ENCODE measurements at regions not wholly inside any gene's neighbourhood (a gene's known extent, or its start where the extent isn't known, plus 50 kb on each side); places are given as distances from the start of the nearest gene placed in this dataset.

DNA sequence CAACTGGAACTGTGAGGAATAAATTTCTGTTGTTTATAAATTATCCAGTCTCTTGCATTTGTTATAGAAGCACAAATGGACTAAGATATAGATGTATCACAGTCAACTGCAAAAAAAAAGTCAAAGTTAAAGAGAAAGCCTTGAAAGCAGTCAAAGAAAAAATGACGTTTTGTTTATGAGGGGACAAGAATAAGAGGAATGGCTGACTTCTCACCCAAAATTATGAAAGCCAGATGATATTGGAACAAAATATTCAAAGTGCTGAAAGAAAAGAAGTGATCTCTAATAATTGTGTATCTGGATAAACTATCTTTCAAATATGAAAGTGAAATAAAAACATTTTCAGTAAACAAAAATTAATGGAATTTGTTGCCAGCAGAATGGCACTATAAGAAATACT is 171.8 kb upstream of the IGF1R start:
- no peak for DNase-seq

DNA sequence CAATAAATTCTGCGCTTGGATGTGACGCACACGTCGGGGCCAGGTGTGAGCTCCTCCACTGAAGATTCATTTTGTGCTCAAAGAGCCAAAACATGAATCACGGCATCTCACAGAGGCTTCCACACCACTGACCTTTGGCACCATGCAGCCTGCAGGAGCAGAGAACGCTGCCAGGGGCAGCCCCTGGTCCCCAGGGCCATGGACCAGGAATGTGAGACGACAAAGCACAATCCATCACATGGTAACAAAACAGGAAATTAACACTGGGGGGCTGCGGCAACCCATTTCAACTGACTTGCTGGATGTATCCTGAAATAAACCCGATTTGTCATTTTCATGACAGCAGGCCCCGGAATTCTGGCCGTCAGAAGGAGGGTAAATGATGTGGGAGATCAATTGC is 167.5 kb upstream of the IGF1R start:
- no peak for DNase-seq

DNA sequence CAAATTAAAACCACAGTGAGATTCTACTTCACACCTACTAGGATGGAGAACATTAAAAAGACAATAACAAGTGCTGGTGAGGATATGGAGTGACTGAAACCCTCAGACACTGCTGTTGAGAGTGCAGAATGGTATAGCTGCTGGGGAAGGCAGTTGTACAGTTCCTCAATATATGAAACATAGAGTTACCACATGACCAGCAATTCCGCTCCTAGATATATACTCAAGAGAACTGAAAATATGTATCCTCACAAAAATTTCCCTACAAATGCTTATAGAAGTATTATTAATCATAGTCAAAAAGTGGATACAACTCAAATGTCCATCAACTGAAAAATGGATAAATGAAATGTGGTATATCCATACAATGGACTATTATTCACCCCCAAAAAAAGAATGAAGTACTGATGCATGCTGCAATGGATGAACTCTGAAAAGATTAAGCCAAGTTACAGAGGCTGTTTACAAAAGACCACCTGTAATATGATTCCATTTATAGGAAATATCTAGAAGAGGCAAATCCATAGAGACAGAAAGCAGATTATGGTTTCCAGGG is 164.7 kb upstream of the IGF1R start:
- DNase-seq, result no peak

DNA sequence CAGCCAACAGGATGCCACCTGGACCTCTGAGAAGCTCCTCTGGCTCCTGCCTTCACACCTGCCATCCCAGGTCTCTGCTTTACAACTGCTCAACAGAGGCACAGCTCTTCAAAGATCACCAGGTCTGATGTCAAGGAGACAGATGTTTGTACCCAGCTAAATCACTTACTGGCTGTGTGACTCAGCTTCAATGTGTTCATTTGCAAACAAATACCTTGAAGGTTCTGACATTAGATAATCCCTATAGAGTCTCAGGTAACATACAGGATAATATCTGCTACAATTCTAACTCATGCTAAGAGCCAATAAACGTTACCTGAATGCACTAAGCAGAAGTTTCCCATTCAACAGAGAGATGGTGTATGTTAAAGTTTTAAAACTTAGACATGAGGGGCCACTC is 163.4 kb upstream of the IGF1R start:
- no peak for DNase-seq

DNA sequence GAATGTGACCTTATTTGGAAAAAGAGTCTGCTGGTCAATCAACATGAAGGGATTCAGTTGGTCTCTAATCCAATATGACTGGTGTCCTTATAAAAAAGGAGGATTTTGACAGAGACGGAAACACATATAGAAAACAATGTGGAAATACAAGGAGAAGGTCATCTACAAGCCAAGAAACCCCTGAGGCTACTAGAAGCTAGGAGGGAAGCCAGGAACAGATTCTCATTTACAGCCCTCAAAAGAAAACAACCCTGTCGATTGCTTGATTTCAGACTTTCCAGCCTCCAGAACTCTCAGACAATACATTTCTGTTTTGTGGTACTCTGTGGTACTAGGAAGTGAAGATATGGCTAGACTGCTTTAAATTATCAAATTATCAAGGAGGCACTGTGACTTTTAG is 162.9 kb upstream of the IGF1R start:
- no peak for DNase-seq

DNA sequence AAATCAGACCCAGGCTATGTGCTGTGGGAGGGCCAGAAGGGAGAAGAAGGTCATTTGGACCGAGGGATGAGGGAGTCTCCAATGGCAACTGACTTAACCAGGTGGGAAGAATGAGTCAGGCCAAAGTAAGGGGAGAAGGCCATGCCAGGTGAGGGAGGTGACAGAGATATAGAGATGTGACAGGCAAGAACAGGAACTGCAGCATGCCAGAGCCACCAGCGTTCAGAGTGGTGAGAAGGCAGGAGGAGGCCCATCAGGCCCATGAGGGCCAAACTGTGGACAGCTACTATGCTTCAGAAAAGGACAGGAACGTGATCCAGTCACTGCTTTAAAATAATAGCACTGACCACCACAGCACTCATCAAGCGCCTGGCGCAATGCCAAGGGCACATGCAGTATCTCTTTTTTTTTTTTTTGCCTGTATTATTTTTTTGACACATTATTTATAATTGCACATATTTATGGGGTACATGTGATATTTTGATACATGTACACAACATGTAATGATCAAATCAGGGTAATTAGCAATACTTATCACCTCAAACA is 154.3 kb upstream of the IGF1R start:
- DNase-seq, result no peak

DNA sequence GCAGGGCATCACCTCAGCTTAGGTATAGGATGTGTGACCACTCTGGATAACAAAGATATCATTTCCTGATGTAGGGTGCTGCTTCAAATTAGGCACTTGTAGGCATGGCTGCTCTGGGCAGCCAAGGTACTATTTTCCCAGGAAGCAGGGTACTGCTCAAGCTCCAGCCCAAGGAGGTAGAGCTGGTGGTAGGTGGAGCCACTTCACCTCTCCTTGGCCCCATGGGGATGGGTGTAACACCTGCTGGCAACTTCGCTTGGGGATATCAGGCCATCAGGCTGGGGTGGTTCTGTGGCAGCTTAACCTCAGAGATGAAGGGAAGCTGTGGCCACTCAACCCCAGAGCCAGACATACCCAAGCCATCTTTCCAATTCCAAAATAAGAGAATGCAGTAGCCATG is 147.1 kb upstream of the IGF1R start:
- DNase-seq, result no peak

DNA sequence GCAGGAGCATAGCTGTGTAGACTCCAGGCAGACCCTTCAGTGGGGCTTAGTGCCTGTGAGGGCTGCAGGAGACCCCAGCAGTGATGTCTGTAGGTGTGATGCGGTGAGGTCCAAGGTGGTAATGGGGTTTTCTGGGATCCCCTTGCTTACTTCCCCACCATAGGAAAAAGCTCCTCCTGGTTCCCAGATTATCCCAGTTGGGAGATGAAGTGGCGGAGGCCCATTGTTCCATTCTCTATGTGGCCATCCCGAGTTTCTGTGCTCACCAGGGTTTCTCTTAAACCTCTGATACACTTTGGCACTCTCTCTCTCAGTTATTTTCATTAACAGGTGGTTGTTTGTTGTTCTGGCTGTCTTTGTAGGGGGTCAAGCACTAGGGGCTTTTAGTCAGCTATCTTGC is 146.7 kb upstream of the IGF1R start:
- DNase-seq, result no peak

DNA sequence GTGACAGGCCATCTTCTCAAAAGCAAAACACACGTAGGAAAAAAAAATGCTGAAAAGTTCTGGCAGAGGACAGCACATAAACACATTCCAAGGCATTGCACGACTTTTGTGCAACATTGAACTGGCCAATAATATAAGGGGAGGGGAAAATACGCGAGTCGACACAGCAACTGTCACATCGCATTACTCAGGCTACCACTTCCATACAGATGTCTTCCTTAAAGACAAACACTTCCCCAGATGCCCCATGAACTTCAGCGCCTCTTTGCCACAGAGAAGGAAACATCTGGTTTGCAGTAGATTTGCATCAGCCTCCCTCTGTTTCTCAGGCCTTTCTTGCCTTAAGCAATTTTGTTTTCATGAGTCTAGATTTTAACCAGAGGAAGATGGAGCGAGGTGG is 144.4 kb upstream of the IGF1R start:
- peak; percentile 64 for DNase-seq

DNA sequence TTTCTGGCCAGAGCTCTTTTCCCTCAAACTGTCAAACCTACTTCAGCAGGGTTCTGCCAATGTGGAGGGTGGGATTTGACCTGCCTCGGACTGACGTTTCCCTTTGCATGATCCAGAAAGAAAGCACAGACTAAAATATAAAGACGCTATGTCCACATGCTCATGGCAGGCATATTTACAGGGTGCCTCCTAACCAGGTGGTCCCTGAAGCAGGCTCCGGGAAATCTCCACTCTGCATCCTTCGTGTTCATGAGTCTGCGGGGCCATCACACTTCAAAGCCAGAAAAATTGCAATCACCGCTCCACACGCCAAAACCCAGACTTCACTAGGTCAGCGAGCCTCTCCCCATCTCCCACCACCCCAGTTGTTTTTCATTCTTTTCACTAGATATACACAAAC is 143.3 kb upstream of the IGF1R start:
- DNase-seq, result no peak

DNA sequence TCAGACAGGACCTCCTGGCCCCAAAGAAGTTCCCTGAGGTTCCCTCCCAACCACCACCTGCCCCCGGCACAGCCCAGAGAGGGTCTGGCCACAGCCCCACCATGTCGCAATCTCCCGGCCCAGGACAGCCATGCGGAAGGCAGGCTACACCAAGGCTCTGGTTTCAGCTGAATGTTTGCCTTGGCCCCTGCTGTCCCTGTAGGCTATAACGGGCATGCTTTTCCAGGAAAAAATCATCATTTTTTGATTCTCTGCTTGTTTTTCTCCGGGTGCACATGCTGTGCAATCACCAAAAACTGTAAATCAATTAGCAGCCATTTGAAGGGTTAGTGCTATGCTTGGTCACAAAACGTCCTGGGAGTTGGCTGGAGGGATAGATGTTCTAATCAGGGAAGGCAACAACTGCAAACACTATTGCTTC is 142.7 kb upstream of the IGF1R start:
- DNase-seq, result no peak

DNA sequence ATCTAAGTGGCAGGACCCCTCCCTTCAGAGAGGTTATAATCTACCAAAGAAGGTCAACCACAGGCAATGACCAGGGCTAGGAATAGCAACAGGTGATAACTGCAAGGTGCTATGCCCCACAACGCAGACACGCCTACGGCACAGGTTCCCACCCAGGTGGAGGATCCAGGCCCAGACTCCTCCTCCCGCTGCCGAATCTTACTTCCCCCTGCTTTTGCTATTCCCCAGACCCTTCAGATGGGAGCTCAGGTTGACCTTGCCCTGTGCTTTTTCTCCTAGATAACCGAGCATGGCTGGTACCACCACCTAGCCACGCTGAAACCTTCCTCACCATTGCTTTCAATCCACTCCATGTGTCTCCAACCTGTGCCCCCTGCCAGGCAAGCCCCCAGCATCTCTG is 142.2 kb upstream of the IGF1R start:
- no peak for DNase-seq

DNA sequence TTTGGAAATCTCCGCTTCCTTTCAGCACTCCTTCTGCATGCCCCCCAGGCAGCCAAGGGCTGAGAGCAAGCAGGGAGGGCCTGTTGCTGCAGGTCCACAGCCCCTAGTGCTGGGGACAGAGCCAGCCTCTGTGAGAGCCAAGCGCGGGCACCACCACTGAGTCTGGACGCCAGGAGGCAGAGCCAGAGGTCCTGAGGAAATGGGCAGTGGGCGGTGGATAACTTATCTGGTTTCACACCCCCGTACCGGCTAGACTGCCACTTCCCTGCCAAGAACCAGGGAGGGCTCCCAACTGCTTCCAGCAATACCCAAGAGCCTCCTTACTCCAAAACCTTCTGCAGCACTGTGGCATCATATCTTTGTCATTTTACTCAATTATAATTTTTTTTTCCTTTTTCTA is 141.6 kb upstream of the IGF1R start:
- DNase-seq, result no peak

DNA sequence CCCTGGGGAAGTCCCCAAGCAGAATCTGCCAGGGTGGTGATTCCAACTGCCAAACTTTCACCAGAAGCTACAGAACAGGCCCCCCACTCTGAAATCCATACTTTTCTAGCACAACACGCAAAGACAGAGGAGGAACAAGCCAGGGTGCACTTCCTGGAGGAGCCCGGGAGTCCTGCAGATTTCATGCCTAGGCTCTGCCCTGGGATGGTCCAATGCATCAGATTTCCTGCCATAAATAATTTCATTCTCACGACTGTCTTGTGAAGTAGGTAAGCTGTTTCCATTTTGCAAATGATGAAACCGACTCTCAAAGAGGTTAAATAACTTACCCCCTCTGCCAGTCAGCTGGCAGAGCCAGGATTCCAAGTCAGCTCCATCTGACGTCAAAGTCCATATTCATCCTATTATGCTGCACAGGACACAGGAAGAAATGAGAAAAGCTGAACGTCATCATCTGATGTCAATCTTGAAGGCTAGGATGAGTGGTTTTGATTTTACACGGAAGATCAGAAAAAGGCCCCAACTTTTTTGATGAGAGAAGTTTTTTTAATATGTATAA is 134.8 kb upstream of the IGF1R start:
- DNase-seq, result no peak

DNA sequence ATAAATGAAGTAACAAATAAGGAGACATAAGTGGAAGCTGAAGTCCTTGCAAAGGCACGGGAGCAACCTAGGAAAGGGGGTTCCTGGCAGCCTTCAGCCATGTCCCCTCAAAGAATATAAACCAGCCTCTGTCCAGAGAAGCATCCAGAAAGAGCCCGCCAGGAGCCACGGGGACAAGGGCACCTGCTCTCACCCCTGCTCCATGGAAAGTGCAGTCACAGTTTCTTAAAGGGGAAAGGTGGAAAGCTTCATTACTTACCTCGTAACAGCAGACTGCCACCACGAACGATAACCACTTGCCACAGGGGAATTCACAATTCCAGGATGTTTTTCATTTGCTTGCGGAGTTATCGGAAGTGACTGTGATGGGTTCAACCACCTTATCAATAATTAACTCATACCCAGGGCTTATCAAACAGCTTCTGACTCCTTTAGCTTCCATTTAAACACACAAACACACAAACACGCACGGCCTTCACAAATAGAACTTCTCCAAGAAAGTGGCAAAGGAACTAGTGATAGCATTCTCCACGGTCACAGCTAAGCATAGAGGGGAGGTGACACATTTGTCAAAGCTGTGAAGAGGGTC is 134.2 kb upstream of the IGF1R start:
- no peak for DNase-seq

DNA sequence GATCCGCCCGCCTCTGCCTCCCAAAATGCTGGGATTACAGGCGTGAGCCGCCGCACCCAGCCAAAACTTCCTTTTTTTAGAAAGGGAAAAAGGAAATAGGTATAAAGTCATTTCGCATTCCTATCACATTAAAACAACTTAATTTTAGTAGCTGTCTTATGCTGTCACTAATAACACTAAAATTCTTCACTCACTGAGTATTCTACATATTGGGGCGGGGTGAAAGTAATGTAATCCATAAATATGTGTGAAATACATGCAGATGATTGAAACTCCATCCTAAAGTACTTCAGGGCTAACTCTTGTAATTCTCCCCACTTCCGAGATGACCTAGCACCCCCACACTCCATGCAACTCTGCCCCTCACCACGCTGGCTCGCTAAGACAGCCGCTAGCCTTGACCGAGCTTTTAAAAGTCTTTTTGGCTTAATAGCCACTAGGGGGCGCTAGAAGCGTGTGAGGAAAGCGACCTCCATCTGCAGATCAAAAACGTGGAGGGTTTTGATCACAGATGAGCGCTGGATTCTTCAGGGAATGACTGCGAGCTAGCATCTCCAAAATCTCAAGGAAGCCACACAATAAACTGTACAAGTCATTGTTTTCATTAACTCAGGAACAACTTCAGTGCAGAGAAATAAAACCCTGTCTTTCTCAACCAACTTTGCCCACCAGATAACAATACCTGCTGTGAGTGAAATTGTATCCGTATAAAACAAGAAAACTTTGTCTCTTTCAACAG is 129.3 kb upstream of the IGF1R start:
- peak; percentile 93 for DNase-seq

DNA sequence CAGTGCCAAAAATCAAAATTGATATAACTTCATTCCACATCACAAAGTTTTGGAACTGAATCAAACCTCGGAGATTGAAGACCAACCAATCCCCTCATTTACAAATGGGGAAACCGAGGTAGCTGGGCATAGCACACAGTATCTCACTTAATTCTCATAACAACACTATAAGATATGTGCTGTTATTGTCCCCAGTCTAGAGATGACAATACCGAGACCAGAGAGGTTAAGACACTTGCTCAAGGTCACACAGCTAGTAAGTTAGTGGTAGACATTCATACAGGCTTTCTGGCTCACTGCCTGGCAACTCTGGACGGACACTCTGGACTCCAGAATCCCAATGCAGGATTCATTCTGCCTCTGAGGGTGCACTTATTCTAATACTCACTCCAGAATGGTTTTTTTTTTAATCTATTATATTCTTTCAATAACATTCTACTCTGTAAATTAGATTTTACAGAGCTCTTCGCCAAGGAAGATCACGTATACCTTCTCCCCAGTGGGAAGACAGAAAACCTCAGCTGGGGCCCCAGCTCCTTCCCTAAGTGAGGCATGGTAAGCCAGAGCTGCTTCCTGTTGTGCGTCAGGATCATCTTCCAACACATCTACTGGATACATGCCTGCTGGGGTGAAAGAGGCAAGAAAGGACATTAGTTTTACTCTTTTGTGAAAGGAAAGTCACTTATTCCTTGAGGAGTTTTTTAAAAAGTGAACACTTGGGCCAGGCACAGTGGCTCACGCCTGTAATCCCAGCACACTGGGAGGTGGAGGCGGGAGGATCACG is 128.4 kb upstream of the IGF1R start:
- no peak for DNase-seq

DNA sequence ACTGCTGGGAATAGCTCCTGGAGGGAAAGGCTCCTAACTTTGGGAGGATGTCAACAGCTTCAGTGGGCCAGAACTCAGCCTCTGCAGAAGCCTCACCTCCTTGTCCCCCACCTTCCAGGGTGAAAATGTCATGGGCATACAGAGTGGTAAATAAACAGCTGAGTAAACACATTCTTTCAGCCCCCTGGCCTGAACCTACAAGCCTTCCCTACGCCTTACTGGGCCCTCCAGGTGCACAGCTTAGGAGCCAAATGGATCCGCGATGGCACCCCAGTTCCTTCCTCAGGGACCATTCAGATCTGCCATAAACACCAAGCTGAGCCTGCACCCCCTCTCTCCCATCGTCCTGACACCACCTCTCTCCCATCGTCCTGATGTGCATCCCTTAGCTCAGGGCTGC is 126.2 kb upstream of the IGF1R start:
- no peak for DNase-seq

DNA sequence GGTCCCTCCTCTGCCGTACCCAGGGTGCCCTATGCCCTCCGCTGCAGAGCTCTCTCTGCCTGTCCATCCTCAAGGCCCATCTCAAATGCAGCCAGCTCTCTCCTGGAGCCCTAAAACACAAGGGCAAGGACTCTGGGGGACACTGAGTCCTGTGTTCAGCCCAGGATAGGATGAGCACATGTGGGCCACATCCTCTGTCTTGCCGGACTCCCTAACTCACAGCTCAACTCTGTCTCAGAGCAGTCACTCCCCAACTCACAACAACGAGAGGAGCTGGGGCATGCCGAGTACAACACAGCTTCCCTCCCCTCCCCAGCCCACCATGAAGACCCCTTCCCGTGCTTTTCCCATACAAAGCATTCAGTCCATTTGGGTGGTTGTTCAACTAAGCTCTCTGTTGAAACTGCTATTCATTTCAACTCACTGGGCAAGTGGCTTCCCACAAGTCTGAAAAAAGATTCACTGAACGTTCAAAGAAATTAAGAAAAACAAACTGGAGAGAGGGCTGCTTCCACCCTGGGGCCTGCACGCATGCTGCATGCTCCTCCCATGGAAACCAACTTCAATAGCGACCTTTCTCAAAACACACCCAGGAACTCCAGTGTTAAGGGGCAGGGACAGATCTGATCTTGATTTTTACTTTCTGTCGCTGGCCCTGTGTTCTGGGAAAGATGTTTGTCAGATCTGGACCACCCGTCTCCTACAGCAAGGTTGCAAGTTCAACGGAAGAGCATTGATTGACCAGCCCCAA is 124.3 kb upstream of the IGF1R start:
- DNase-seq, result peak; percentile 57

DNA sequence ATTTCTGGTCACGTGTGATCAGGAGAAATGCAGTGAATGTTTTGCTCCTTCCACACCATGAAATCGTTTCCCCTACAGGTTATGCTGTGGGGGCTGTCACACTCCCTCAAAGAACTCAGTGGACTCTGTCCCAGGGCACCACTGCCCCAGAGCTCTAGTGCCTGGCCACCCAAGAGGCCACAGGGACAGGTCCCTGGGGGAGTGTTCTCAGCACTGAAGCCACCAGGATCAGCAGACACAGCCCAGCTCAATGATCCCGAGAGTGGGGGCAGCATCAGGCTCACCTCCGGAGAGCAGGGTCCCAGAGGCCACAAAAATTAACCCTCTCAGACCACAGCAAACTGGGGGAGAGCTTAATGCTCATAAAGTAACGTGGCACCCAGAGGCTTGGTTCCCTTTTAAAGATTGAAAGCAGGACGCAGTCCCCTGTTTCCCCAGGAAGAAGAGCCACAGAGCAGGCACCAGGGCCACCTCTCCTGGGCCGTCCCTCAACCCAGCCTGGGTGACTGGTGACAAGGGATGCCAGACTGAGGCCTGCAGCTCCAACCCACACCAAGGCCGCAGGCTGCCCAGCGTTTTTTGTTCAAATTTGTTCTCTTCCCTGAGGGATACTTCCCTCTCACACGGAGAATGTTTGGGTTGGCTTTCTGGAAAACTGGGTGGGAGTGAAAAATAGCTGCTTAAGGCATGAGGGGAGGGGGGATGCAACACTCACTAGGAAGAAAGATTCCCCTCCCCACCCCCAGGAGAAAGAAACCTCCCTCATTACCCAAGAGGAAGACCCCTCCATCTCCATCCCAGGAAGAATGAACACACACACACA is 123.3 kb upstream of the IGF1R start:
- no peak for DNase-seq

DNA sequence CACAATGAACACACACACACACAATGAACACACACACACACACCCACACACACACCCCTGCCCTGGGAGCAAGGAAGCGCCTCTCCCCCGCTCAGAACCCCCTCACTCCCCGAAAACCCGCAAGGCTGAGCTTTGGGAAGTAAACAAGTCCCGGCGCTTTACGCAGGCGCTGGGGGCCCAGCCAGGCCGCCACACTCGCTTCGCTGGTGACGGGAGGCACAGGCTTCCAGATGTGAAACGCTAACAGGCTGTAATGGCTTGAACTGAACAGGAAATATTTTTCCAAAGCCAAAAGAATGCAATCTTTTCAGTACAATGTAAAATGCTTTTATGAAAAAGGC is 122.7 kb upstream of the IGF1R start:
- peak; percentile 74 for DNase-seq

Data from tongue (tissue), 1 donor.